Right renal pelvis (tissue), 4 donors: ENCODE measurements at regions not wholly inside any gene's neighbourhood (a gene's known extent, or its start where the extent isn't known, plus 50 kb on each side); places are given as distances from the start of the nearest gene placed in this dataset.
"Not testable (repeated sequence)": the region's sequence is repeated elsewhere in the genome, so short reads cannot be mapped to it uniquely, and the experiment has no call there.

ENCODE experiments used
- DNase-seq, 4 donors: peaks; one replicate each; pipeline ENCODE4 v3.0.0-alpha.2; 2013; ENCODE audit warnings: low read depth in 4 of 4, low spot score in 3 of 4, missing footprints in 1 of 4

GRCh38 chr12:131403676-131404075, 307.2 kb upstream of the SFSWAP start:
- DNase-seq = no peak

GRCh38 chr12:131404705-131405104, 306.2 kb upstream of the SFSWAP start:
- no peak for DNase-seq

GRCh38 chr12:131407221-131408035, 303.5 kb upstream of the SFSWAP start:
- no peak for DNase-seq

- DNase-seq = no peak
Measured at GRCh38 chr12:131408036-131408365, 302.9 kb upstream of the SFSWAP start.

- no peak for DNase-seq
Measured at GRCh38 chr12:131408484-131408883, 302.4 kb upstream of the SFSWAP start.

- no peak for DNase-seq
Measured at GRCh38 chr12:131409211-131409610, 301.7 kb upstream of the SFSWAP start.

- not testable (repeated sequence) for DNase-seq
Measured at GRCh38 chr12:131411827-131412226, 299.1 kb upstream of the SFSWAP start.

GRCh38 chr12:131413006-131413405, 297.9 kb upstream of the SFSWAP start:
- no peak for DNase-seq

GRCh38 chr12:131413471-131413870, 297.4 kb upstream of the SFSWAP start:
- DNase-seq = no peak

- DNase-seq = not testable (repeated sequence)
Measured at GRCh38 chr12:131414155-131414922, 296.6 kb upstream of the SFSWAP start.

GRCh38 chr12:131415781-131416180, 295.1 kb upstream of the SFSWAP start:
- DNase-seq = no peak

- no peak for DNase-seq
Measured at GRCh38 chr12:131418121-131418520, 292.8 kb upstream of the SFSWAP start.

- no peak for DNase-seq
Measured at GRCh38 chr12:131418884-131419283, 292.0 kb upstream of the SFSWAP start.

GRCh38 chr12:131420867-131421447, 289.9 kb upstream of the SFSWAP start:
- no peak for DNase-seq

- no peak for DNase-seq
Measured at GRCh38 chr12:131421509-131422186, 289.2 kb upstream of the SFSWAP start.

GRCh38 chr12:131422187-131422520, 288.7 kb upstream of the SFSWAP start:
- DNase-seq = no peak

GRCh38 chr12:131422744-131423143, 288.1 kb upstream of the SFSWAP start:
- no peak for DNase-seq

GRCh38 chr12:131424270-131424669, 286.6 kb upstream of the SFSWAP start:
- no peak for DNase-seq

- DNase-seq = no peak
Measured at GRCh38 chr12:131425112-131426075, 285.5 kb upstream of the SFSWAP start.

GRCh38 chr12:131428091-131428685, 282.7 kb upstream of the SFSWAP start:
- no peak for DNase-seq
